ENCODE measurements at regions not wholly inside any gene's neighbourhood (a gene's known extent, or its start where the extent isn't known, plus 50 kb on each side); places are given as distances from the start of the nearest gene placed in this dataset.

GRCh38 chr4:187193141-187193540, 469.5 kb upstream of the FAT1 start:
- DNase-seq, result no peak

GRCh38 chr4:187204389-187204918, 480.8 kb upstream of the FAT1 start:
- no peak for DNase-seq

- DNase-seq, result no peak
Observed at GRCh38 chr4:187207931-187208330, 484.3 kb upstream of the FAT1 start.

- no peak for DNase-seq
Observed at GRCh38 chr4:187208651-187209050, 485.0 kb upstream of the FAT1 start.

GRCh38 chr4:187209921-187210613, 486.4 kb upstream of the FAT1 start:
- peak; percentile 53 for DNase-seq

- DNase-seq, result peak; percentile 66
Observed at GRCh38 chr4:187212446-187213080, 488.9 kb upstream of the FAT1 start.

- no peak for DNase-seq
Observed at GRCh38 chr4:187215438-187215837, 491.8 kb upstream of the FAT1 start.

- DNase-seq, result no peak
Observed at GRCh38 chr4:187218705-187219245, 495.1 kb upstream of the FAT1 start.

GRCh38 chr4:187224560-187224959, 500.9 kb upstream of the FAT1 start:
- no peak for DNase-seq

GRCh38 chr4:187227907-187228704, 504.4 kb upstream of the FAT1 start:
- no peak for DNase-seq

GRCh38 chr4:187232196-187232595, 508.5 kb upstream of the FAT1 start:
- DNase-seq, result no peak

- no peak for DNase-seq
Observed at GRCh38 chr4:187232796-187233195, 509.1 kb upstream of the FAT1 start.

GRCh38 chr4:187235456-187236170, 512.0 kb upstream of the FAT1 start:
- DNase-seq, result peak; percentile 31

- no peak for DNase-seq
Observed at GRCh38 chr4:187236209-187236890, 512.7 kb upstream of the FAT1 start.

GRCh38 chr4:187238646-187239045, 515.0 kb upstream of the FAT1 start:
- DNase-seq, result no peak

- no peak for DNase-seq
Observed at GRCh38 chr4:187251896-187252295, 528.2 kb upstream of the FAT1 start.

- DNase-seq, result no peak
Observed at GRCh38 chr4:187256897-187257296, 533.2 kb upstream of the FAT1 start.

- no peak for DNase-seq
Observed at GRCh38 chr4:187258651-187259401, 535.2 kb upstream of the FAT1 start.

GRCh38 chr4:187268940-187269339, 545.3 kb upstream of the FAT1 start:
- no peak for DNase-seq

- DNase-seq, result no peak
Observed at GRCh38 chr4:187270154-187270553, 546.5 kb upstream of the FAT1 start.

- no peak for DNase-seq
Observed at GRCh38 chr4:187271848-187272247, 548.2 kb upstream of the FAT1 start.

Measured in right hindlimb (tissue), 1 donor.